Neural progenitor cell (in vitro differentiated cells): ENCODE measurements at regions not wholly inside any gene's neighbourhood (a gene's known extent, or its start where the extent isn't known, plus 50 kb on each side); places are given as distances from the start of the nearest gene placed in this dataset.

Experiments
- CTCF ChIP-seq: fragments of 200-600 bp; sonication (generic); IDR thresholded peaks from 2 replicates; pipeline ENCODE4 v1.5.1; 2017; ENCODE audit warnings: antibody characterized with exemption, mild to moderate bottlenecking
- EZH2 ChIP-seq: fragments of 200-600 bp; sonication (generic); IDR thresholded peaks from 2 replicates; pipeline ENCODE4 v1.6.1; 2017; ENCODE audit warnings: antibody characterized with exemption, mild to moderate bottlenecking, moderate library complexity
- EZH2phosphoT487 ChIP-seq: fragments of 200-600 bp; sonication (generic); IDR thresholded peaks from 2 replicates; pipeline ENCODE4 v1.6.1; 2017; ENCODE audit warnings: antibody characterized with exemption

- TF ChIP-seq CTCF (no peak), EZH2 (no peak), EZH2phosphoT487 (no peak)
These were observed 247.6 kb upstream of the TNP1 start for GRCh38 chr2:217107480-217107879.
